Stimulated activated CD4-positive, alpha-beta T cell treated with anti-CD3 and anti-CD28 coated beads, Interleukin-15, amount 100 ng/mL, for 1 hour (primary cell): ENCODE measurements at regions not wholly inside any gene's neighbourhood (a gene's known extent, or its start where the extent isn't known, plus 50 kb on each side); places are given as distances from the start of the nearest gene placed in this dataset.

Source experiments
- DNase-seq, 2 donors: peaks; one replicate each; pipeline ENCODE4 v3.0.0-alpha.2; 2020; ENCODE audit warnings: low read depth in 1 of 2, low spot score in 1 of 2

DNA sequence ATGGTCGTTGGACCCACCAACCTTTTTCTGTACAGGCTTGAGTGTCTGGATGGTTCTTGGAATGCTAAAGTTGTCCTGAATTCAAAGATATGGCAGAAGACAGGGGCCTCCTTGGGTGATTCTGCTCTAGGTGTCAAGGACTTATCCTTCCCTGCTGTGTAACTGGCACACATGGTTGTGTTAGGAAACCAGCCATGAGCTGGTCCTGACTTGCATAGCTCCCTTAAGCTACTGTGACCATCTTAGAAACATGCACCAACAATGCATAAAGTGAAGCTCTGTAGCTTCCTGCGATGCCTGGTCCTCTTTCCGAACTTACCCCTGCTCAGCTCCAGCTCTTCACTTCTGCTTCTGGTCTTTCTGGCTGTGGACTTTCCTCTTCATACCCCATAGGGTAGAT lies 224.6 kb downstream of the TLE4 start:
- DNase-seq = no peak

DNA sequence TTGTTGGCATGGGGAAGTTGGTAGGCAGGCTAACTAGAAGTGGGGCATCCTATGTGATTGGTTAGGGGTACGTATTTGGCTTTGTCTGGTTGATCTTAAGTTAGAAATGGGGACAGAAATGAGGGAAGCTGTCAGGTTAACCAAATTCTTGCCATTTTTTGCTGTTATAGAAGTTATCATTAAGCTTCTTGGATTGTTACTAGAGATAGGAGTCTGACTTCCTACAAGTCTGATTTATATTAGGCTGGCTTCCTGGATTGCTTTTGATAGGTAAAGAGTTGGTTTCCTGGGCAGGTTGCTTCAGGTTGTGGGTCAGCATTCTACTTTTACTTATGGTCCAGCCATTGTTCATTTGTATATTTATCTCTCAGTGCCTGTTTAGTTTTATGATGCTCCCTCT lies 216.9 kb downstream of the TLE4 start:
- DNase-seq = no peak

DNA sequence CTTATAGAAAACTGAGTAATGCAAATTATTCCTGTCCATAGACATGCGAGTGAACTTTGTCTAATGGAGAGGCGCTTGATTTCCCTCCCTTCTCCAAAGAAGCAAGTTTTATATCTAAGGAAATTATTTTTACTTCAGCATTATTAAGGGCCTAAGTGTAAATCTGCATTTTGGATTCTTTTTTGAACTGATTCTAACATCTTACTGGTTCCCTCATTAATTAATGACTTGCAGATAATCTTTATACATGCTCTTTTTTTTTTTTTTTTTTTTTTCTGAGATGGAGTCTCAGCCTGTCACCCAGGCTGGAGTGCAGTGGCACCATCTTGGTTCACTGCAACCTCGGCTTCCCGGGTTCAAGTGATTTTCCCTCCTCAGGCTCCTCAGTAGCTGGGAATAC lies 209.5 kb downstream of the TLE4 start:
- DNase-seq = no peak

DNA sequence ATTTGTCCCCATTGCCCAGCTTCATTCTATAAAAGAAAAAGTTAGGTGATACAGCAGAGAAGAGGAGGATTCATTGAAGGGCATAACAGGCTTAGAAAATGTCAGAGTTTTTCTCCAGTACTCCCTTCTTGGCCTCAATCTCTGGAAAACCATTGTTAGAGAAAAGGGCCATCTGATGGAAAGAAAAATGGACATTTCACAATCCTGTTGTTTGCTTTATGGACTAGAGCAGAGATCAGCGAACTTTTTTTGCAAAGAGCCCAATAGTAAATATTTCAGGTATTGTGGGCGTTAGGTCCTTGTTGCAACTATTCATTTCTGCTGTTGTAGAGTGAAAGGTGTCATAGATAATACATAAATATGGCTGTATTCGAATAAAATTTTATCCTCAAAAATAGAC lies 208.8 kb downstream of the TLE4 start:
- no peak for DNase-seq

DNA sequence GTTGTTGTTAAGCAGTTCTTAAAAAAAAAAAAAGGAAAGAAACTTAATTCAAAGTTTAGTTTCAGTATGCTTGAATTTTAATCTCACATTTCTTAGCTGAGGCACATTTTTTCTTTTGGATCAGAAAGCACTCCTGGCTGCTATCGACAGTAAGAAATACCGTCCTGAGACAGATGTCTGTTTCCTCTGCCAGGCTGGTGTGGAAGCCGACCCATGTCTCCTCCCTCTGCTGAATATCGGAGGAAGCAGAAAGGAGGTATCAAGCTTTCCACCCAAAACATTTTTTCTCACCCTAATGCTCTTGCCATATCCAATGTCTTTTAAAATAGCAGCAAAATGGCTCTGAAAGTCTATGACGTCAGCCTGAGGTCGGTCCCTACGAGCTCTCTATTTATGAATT lies 208.1 kb downstream of the TLE4 start:
- no peak for DNase-seq

DNA sequence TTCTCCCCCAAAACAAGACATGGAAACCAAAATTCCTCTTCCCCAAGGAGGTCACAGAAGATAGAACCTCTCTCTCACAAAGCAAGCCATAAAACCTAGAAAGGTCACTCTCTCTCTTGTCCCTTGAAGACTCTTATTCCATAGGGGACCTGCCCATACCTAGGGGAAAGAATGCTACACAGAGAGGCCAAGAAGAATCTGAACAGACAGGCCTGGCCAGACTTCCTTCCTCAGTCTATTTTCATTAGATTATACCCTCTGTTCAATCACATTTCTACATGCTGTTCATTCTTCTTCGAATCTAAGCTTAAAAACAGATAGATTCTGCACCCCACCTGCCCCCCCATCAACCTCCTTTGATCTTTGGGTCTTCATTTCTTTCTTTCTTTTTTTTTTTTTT lies 206.8 kb downstream of the TLE4 start:
- DNase-seq = no peak

DNA sequence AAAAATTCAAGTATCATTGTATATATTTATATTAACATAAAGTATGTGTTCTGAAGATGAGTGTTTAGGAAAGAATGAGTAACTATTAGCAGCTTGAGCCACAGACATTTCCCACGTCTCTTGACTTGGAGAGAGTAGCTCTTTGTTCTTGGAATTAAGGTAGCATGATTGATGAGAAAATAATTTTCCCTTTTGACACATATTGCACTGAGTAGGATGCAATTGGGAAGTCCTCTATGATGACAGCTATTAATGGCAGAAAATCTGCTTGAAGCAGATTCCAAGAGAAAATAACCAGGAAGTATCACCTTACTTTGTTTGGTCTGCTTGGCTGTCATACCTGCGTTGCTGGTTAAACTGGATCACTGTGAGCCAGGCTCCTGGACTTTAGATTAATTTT lies 204.8 kb downstream of the TLE4 start:
- no peak for DNase-seq
